ENCODE measurements at regions not wholly inside any gene's neighbourhood (a gene's known extent, or its start where the extent isn't known, plus 50 kb on each side); places are given as distances from the start of the nearest gene placed in this dataset.
"Not testable (repeated sequence)": the region's sequence is repeated elsewhere in the genome, so short reads cannot be mapped to it uniquely, and the experiment has no call there.

DNA sequence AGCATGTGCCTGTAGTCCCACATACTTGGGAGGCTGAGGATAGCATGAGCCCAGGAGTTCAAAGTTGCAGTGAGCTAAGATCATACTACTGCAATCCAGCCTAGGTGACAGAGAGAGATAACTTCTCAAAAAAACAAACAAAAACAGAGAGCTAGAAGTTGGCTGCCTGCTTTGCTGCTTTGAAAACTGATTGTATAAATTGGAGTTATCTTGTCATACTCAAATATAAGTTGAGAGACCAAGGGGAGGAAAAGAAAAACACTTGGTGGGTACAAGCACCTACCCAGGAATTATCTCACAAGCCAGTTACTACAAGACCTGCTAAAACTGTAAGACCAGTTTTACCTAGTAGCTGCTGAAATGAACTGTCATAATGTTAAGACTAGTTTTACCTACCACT is 112.5 kb upstream of the SKAP2 start:
- TF ChIP-seq, protein P1, sequence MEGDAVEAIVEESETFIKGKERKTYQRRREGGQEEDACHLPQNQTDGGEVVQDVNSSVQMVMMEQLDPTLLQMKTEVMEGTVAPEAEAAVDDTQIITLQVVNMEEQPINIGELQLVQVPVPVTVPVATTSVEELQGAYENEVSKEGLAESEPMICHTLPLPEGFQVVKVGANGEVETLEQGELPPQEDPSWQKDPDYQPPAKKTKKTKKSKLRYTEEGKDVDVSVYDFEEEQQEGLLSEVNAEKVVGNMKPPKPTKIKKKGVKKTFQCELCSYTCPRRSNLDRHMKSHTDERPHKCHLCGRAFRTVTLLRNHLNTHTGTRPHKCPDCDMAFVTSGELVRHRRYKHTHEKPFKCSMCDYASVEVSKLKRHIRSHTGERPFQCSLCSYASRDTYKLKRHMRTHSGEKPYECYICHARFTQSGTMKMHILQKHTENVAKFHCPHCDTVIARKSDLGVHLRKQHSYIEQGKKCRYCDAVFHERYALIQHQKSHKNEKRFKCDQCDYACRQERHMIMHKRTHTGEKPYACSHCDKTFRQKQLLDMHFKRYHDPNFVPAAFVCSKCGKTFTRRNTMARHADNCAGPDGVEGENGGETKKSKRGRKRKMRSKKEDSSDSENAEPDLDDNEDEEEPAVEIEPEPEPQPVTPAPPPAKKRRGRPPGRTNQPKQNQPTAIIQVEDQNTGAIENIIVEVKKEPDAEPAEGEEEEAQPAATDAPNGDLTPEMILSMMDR (IDR thresholded peaks at IDR 0.05; ENCODE audit: unreplicated experiment), result no peak
- Mint-ChIP-seq H3K4me3 (ENCODE audit: unreplicated experiment) (no peak overlapping the region), H3K36me3 (ENCODE audit: low read depth, unreplicated experiment) (no peaks in the 10 kb centered on the region), H3K4me1 (ENCODE audit: unreplicated experiment) (no peaks in the 10 kb centered on the region), H3K27me3 (ENCODE audit: unreplicated experiment) (no peaks in the 10 kb centered on the region), H3K9me3 (ENCODE audit: unreplicated experiment) (no peaks in the 10 kb centered on the region), H3K27ac (ENCODE audit: unreplicated experiment) (no peak overlapping the region)
- no peak for DNase-seq (ENCODE audit: low spot score)

DNA sequence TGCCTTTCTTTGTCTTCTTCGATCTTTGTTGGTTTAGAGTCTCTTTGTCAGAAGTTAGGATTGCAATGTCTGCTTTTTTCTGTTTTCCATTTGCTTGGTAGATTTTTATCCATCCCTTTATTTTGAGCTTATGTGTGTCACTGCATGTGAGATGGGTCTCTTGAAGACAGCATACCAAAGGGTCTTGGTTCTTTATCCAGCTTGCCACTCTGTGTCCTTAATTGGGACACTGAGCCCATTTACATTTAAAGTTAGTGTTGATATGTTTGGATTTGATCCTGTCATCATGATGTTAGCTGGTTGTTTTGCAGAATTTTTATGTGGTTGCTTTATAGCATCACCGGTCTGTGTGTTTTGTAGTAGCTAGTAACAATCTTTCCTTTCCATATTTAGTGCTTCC is 107.5 kb upstream of the SKAP2 start:
- not testable (repeated sequence) for H3K4me1 Mint-ChIP-seq (ENCODE audit: unreplicated experiment); H3K4me3 Mint-ChIP-seq (ENCODE audit: unreplicated experiment); DNase-seq (ENCODE audit: low spot score); H3K27ac Mint-ChIP-seq (ENCODE audit: unreplicated experiment); H3K27me3 Mint-ChIP-seq (ENCODE audit: unreplicated experiment); H3K36me3 Mint-ChIP-seq (ENCODE audit: low read depth, unreplicated experiment); H3K9me3 Mint-ChIP-seq (ENCODE audit: unreplicated experiment)

DNA sequence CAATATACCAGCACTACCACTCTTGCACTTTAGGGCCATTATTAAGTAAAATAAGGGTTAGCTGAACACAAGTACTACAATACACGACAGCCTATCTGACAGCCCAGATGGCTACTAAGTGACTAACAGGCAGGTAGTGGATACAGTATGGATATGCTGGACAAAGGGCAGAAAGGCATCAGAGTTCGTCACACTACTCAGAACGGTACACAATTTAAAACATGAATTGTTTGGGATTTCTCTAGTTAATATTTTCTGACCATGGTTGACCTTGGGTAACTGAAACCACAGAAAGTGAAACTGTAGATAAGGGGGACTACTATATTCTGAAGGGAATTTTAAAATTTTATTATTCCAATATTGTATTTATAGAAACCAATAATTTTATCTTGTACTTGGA is 101.3 kb upstream of the SKAP2 start:
- H3K4me1 Mint-ChIP-seq (ENCODE audit: unreplicated experiment), result no peaks in the 10 kb centered on the region
- TF ChIP-seq, protein P1 (IDR thresholded peaks at IDR 0.05; ENCODE audit: unreplicated experiment), result no peak
- H3K27me3 Mint-ChIP-seq (ENCODE audit: unreplicated experiment), result peaks cover 2% of the 10 kb centered on the region
- H3K9me3 Mint-ChIP-seq (ENCODE audit: unreplicated experiment), result no peaks in the 10 kb centered on the region
- no peaks in the 10 kb centered on the region for H3K36me3 Mint-ChIP-seq (ENCODE audit: low read depth, unreplicated experiment)
- no peak overlapping the region for H3K4me3 Mint-ChIP-seq (ENCODE audit: unreplicated experiment)
- H3K27ac Mint-ChIP-seq (ENCODE audit: unreplicated experiment), result no peak overlapping the region
- no peak for DNase-seq (ENCODE audit: low spot score)

DNA sequence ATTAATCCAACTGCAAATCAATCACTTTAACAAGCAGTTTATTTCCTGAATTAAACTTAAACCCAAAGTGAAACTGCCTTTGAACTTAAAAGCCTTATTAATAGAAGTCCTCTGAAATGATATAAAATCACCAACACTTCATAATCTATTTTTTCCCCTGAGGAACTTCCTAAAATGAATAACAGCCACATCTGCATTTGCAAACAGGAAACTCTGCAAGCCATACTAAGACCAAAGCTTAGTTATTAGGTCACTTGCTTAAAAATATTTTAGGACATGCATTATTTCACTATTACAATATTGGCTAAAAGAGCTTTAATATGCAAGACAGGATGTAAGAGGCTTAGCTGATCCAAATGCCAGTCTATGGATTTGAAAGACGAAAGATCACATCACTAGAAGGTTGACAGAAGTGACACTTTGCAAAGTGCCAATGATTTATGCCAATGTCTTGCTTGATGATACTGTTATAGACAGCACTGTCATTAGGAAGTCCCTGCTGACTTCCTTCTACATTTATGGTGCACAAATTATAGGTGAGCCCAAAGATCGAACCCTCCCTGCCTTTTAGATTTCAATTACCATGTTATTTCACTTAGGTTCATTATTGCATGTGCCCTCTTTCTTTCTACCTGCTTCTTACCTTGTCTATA is 99.9 kb upstream of the SKAP2 start:
- DNase-seq (ENCODE audit: low spot score), result no peak
- TF ChIP-seq, protein P1 (IDR thresholded peaks at IDR 0.05; ENCODE audit: unreplicated experiment), result no peak
- Mint-ChIP-seq H3K27ac (ENCODE audit: unreplicated experiment) (no peak overlapping the region), H3K36me3 (ENCODE audit: low read depth, unreplicated experiment) (no peaks in the 10 kb centered on the region), H3K9me3 (ENCODE audit: unreplicated experiment) (no peaks in the 10 kb centered on the region), H3K4me3 (ENCODE audit: unreplicated experiment) (no peak overlapping the region), H3K27me3 (ENCODE audit: unreplicated experiment) (no peaks in the 10 kb centered on the region), H3K4me1 (ENCODE audit: unreplicated experiment) (no peaks in the 10 kb centered on the region)

DNA sequence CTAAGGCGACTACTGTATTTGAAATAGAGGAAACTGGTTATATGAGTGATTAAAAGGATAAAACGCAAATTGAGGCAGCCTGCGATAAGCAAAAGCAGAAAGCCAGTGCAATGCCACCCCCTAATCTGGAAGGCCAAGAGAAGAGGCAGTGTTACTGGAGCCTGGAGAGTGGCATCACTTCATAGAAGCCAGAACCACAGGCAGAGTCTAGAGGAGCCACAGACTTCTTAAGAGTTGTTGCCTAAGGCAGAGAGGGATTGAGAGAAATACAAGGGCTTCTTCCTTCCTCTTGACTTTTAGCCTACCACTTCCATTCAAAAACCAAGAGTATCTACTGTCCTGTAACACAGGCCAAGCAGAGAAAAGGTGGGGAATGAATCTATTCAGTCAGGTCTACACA is 94.9 kb upstream of the SKAP2 start:
- no peak for DNase-seq (ENCODE audit: low spot score)
- Mint-ChIP-seq H3K4me3 (ENCODE audit: unreplicated experiment) (no peak overlapping the region), H3K27me3 (ENCODE audit: unreplicated experiment) (no peaks in the 10 kb centered on the region), H3K27ac (ENCODE audit: unreplicated experiment) (no peak overlapping the region), H3K36me3 (ENCODE audit: low read depth, unreplicated experiment) (no peaks in the 10 kb centered on the region), H3K9me3 (ENCODE audit: unreplicated experiment) (no peaks in the 10 kb centered on the region), H3K4me1 (ENCODE audit: unreplicated experiment) (peaks cover 2% of the 10 kb centered on the region)
- TF ChIP-seq, protein P1 (IDR thresholded peaks at IDR 0.05; ENCODE audit: unreplicated experiment), result no peak
